NB4 (cell line): ENCODE measurements at regions not wholly inside any gene's neighbourhood (a gene's known extent, or its start where the extent isn't known, plus 50 kb on each side); places are given as distances from the start of the nearest gene placed in this dataset.

Source experiments
- DNase-seq: peaks from one replicate; pipeline ENCODE4 v3.0.0; 2010; ENCODE audit warnings: low read depth
- H3K4me3 ChIP-seq: one replicate; pipeline ENCODE4 v1.5.1; 2011; ENCODE audit warnings: mild to moderate bottlenecking, low read depth, low read length, moderate library complexity
- CTCF ChIP-seq: IDR thresholded peaks from one replicate; pipeline ENCODE4 v1.5.1; 2012; ENCODE audit warnings: low read depth, low read length
- MAX ChIP-seq: IDR thresholded peaks from 2 replicates; pipeline ENCODE4 v1.6.1; 2011; ENCODE audit warnings: low read depth, low read length
- MYC ChIP-seq: IDR thresholded peaks from 2 replicates; pipeline ENCODE4 v1.6.1; 2011; ENCODE audit warnings: low read depth, low read length
- POLR2A ChIP-seq: IDR thresholded peaks from 2 replicates; pipeline ENCODE4 v1.6.1; 2011; ENCODE audit warnings: mild to moderate bottlenecking; ENCODE audit not compliant: insufficient read length; ENCODE audit errors: extremely low read depth

DNA sequence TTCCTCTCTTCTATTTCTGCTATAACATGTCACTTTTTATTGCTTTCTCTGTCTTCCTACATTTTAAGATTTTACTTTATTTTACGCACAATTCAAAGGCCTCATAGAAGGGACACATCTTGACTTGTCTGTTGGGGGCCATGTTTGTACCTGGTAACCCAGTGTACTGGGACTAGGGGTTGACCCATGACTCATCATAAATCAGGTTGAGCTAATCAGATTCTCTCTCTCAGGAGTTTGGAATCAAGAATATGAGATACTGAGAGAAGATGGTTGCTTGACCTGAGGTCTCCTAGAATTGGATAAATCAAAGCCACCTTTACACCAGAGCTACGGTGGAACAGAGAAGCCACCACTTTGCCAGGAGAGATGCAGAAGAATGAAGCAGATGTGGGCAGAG is 153.0 kb downstream of the UXS1 start:
- no peak for DNase-seq
- H3K4me3 ChIP-seq: no peak overlapping the region
- no peak for TF ChIP-seq CTCF
- TF ChIP-seq MYC: no peak
- no peak for TF ChIP-seq MAX
- no peak for TF ChIP-seq POLR2A

DNA sequence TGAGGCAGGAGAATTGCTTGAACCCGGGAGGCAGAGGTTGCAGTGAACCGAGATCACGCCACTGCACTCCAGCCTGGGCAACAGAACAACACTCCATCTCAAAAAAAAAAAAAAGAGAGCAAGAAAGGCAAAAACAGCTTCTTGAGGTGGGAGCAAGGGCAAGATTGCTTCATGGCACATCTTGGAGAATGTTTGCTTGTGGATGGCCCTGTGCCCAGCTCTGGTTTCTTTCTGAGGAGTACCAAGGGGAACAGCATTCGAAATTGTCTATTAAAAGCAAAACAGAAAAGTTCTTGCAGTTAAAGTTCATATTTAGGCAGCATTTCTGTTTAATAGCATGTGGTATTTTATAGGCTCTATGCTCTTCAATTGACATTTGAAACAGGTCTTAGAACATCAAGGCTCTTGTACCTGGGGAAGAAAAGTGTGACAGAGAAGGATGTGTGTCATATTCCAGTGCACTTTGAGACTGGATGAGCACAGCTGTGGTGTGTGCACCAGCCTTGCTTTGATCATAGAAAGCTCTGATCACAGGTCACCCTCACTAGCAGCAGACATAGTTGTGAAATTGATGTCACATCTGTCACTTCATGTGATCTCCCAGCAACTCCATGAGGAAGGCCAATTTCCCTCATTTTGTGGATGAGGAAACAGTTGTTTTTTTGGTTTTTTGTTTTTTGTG is 154.3 kb downstream of the UXS1 start:
- H3K4me3 ChIP-seq: no peak overlapping the region
- no peak for DNase-seq
- no peak for TF ChIP-seq MAX
- TF ChIP-seq CTCF: no peak
- TF ChIP-seq MYC: no peak
- no peak for TF ChIP-seq POLR2A

DNA sequence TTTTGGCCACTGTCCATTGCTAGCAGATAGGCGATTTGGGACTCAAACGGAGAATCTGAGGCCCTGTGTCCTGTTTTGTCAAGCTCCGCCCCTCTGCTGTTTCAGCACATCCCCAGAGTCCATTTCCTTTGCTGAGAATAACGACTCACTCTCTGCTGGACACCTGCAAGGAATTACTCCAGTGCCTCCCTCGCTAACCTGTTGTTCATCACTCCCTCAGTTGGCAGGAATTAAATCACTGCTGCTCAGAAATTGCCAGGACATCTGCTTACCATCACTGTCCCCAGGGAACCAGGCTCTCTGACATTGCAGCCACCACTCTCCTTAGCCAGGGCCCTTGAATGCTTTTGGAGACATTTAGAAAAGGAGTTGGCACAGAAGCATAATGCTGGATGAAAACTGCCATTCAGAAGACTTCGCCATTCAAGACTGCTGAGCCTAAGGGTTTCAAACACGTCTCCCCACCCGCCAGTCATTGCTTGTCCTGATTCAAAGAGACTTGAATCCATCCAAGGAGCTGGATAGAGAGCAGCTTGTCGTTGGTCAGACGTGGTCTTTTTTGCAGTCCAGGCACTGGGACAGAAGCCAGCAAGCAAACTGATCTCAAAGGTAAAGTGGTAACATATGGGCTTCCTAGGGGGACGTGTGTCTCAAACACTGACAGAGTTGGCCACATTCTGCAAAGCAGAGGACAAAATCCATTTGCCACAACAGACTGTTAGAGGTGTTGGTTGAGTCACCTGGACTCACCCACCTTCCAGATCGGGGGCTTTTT is 155.3 kb downstream of the UXS1 start:
- TF ChIP-seq CTCF (no peak), POLR2A (no peak), MYC (no peak), MAX (no peak)
- no peak for DNase-seq
- no peak overlapping the region for H3K4me3 ChIP-seq

- TF ChIP-seq MYC: no peak
- DNase-seq: no peak
- H3K4me3 ChIP-seq: no peak overlapping the region
Measured at GRCh38 chr2:106037932-106038331, 156.2 kb downstream of the UXS1 start.

DNA sequence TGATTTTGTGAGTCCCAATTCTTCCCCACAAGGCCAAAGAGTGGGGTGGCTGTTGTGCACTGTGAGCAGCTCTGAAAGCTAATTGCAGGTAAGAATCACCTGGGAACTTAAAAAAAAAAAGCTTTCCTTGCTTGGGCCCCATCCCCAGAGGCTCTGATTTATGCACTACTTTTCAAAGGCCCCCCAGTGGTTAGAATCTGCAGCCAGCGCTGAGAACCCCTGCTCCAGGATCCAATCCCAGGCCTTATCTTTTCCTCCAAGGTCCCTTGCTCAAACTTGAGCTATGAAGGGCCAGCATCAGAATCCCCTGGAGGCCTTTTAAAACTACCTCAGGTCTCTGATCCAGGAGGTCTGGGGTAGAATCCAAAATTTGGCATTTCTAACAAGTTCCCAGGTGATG is 156.8 kb downstream of the UXS1 start:
- no peak for DNase-seq
- no peak for TF ChIP-seq MYC
- no peak for TF ChIP-seq CTCF
- no peak for TF ChIP-seq MAX
- TF ChIP-seq POLR2A: no peak
- no peak overlapping the region for H3K4me3 ChIP-seq

DNA sequence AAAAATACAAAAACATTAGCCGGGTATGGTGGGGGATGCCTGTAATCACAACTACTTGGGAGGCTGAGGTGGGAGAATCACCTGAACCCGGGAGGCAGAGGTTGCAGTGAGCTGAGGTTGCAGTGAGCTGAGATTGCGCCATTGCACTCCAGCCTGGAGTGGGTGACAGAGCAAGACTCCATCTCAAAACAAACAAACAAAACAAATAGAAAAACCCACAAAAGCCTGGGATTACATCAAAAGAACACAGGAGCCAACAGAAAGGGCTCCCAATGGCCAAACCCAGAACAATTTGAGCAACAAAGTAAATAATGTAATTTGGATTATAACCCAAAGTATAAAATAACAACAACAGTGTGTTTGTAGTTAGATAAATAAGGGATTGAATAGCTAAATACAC is 159.8 kb downstream of the UXS1 start:
- H3K4me3 ChIP-seq: no peak overlapping the region
- TF ChIP-seq MAX: no peak
- DNase-seq: no peak

DNA sequence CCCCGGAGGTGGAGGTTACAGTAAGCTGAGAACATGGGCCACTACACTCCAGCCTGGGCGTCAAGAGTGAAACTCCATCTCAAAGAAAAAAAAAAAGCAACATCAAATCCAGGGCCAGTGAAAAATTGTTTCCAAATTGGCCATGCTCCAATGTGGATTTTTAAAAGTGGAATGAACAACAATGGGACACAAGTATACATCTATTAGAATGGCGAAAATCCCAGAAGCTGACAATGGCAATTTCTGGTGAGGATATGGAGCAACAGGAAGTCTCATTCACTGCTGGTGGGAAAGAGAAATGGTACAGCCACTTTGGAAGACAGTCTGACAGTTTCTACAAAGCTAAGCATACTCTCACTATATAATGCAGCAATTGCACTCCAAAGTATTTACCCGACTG is 161.4 kb downstream of the UXS1 start:
- TF ChIP-seq CTCF: no peak
- TF ChIP-seq MAX: no peak
- no peak for TF ChIP-seq MYC
- H3K4me3 ChIP-seq: no peak overlapping the region

More for the DNA sequence above, 161.4 kb downstream of the UXS1 start:
- no peak for DNase-seq
